T-cell (primary cell): ENCODE measurements at regions not wholly inside any gene's neighbourhood (a gene's known extent, or its start where the extent isn't known, plus 50 kb on each side); places are given as distances from the start of the nearest gene placed in this dataset.

Experiments used
- ATAC-seq, 4 experiments: fragments of 200-7000 bp in 3 of 4; fragments of 150-1000 bp in 1 of 4; cut with Tn5 transposase; replicated peaks in 1 of 4; 1 replicate in 3 of 4; 2 replicates in 1 of 4; pipeline ENCODE4 v1.10.0; 2021; ENCODE audit warnings: moderate library complexity in 3 of 4, mild to moderate bottlenecking in 2 of 4, moderate number of reproducible peaks in 1 of 4
- CTCF ChIA-PET, 2 donors: fragments of 300-600 bp; sonication (Branson Sonifier 250); formaldehyde crosslinking; loops; one replicate each; lab custom pipeline; 2022; ENCODE audit warnings: antibody characterized with exemption in 2 of 2; lab: Charles Lee
- POLR2A ChIA-PET, 2 donors: fragments of 300-600 bp; sonication (Branson Sonifier 250); formaldehyde crosslinking; loops; one replicate each; lab custom pipeline; 2022; ENCODE audit warnings: antibody characterized with exemption in 2 of 2; lab: Charles Lee
- DNase-seq, 35 experiments: peaks; one replicate each; pipeline versions ENCODE4 v3.0.0 to v3.0.0-alpha.2; 2013 to 2023
- H3K27ac ChIP-seq: one replicate; pipeline ENCODE4 v1.5.1; 2013; ENCODE audit warnings: low read length
- H3K27me3 ChIP-seq, 2 experiments: replicated peaks in 1 of 2; 1 replicate in 1 of 2; 2 replicates in 1 of 2; pipeline versions ENCODE4 v1.6.1 to v1.7.0; 2013; ENCODE audit warnings: low read length in 1 of 2, mixed read lengths in 1 of 2; ENCODE audit not compliant: control insufficient read depth in 2 of 2, insufficient read depth in 2 of 2; ENCODE audit errors: extremely low read depth in 1 of 2
- H3K36me3 ChIP-seq, 2 donors: 1 replicate in 1 of 2; 2 replicates in 1 of 2; pipeline versions ENCODE4 v1.6.1 to v1.7.0; 2013; ENCODE audit warnings: low read length in 1 of 2; ENCODE audit not compliant: control insufficient read depth in 2 of 2, insufficient read depth in 1 of 2; ENCODE audit errors: extremely low read depth in 1 of 2
- H3K4me1 ChIP-seq, 2 experiments: 1 replicate in 1 of 2; 2 replicates in 1 of 2; pipeline versions ENCODE4 v1.6.1 to v1.7.0; 2013; ENCODE audit warnings: low read length in 2 of 2, mixed read lengths in 1 of 2; ENCODE audit not compliant: insufficient read depth in 2 of 2, control insufficient read depth in 1 of 2; ENCODE audit errors: extremely low read depth in 1 of 2
- H3K4me3 ChIP-seq, 2 donors: 1 replicate in 1 of 2; 2 replicates in 1 of 2; pipeline versions ENCODE4 v1.5.1 to v1.7.0; 2013; ENCODE audit warnings: mild to moderate bottlenecking in 2 of 2, low read length in 1 of 2, moderate library complexity in 1 of 2; ENCODE audit not compliant: control insufficient read depth in 1 of 2; ENCODE audit errors: extremely low read depth in 1 of 2
- H3K9me3 ChIP-seq: 2 replicates; pipeline ENCODE4 v1.7.0; 2013
- H3K27ac Mint-ChIP-seq, 2 donors: one replicate each; pipeline ENCODE4 v1.8.0; 2020 to 2021; ENCODE audit warnings: mild to moderate bottlenecking in 2 of 2, mixed read lengths in 2 of 2
- H3K27me3 Mint-ChIP-seq, 2 donors: one replicate each; pipeline ENCODE4 v1.8.0; 2021 to 2022; ENCODE audit warnings: mixed read lengths in 2 of 2
- H3K36me3 Mint-ChIP-seq: one replicate; pipeline ENCODE4 v1.8.0; 2021; ENCODE audit warnings: mixed read lengths
- H3K4me1 Mint-ChIP-seq, 3 donors: one replicate each; pipeline ENCODE4 v1.8.0; 2020 to 2022; ENCODE audit warnings: mixed read lengths in 3 of 3, mild to moderate bottlenecking in 1 of 3
- H3K4me3 Mint-ChIP-seq, 3 donors: one replicate each; pipeline ENCODE4 v1.8.0; 2020 to 2022; ENCODE audit warnings: mild to moderate bottlenecking in 3 of 3, mixed read lengths in 3 of 3, moderate library complexity in 3 of 3
- H3K9me3 Mint-ChIP-seq, 3 donors: one replicate each; pipeline ENCODE4 v1.8.0; 2020 to 2022; ENCODE audit warnings: mixed read lengths in 3 of 3
- WGBS: methylation state at CpG from one replicate; pipeline ENCODE4 v1.1.5; 2013; ENCODE audit warnings: missing lambda C conversion rate; ENCODE audit not compliant: insufficient coverage; 5-methylcytosine and 5-hydroxymethylcytosine counted together

GRCh38 chr17:51510940-51511339 lies 250.6 kb downstream of the UTP18 start:
- peaks cover 0 to 3% (median 0%) of the 10 kb centered on the region in 3 donors for H3K9me3 Mint-ChIP-seq
- no peak for ATAC-seq
- ChIA-PET POLR2A (interaction anchor here in 1 of 2 donors (0.5 kb wide), 1 partner anchor 53 kb away, joined by 3 read pairs; no protein-coding TSS in a partner anchor), CTCF (no interaction called here)
- H3K4me3 Mint-ChIP-seq: no peak overlapping the region
- H3K27ac Mint-ChIP-seq: no peak overlapping the region
- H3K36me3 Mint-ChIP-seq: no peaks in the 10 kb centered on the region
- H3K9me3 ChIP-seq: no peaks in the 10 kb centered on the region
- peaks cover 1 to 26% of the 10 kb centered on the region in 2 donors for H3K27me3 Mint-ChIP-seq
- H3K27me3 ChIP-seq: peaks cover 0 to 6% of the 10 kb centered on the region in 2 experiments
- H3K4me1 ChIP-seq: no peaks in the 10 kb centered on the region
- no peak overlapping the region for H3K27ac ChIP-seq
- no peaks in the 10 kb centered on the region for H3K36me3 ChIP-seq
- 50% methylated on average over 1 of the region's 3 CpGs for WGBS
- no peak for DNase-seq
- no peak overlapping the region for H3K4me3 ChIP-seq
- H3K4me1 Mint-ChIP-seq: peaks cover 2 to 7% (median 6%) of the 10 kb centered on the region in 3 donors

GRCh38 chr17:51512220-51512907 lies 252.0 kb downstream of the UTP18 start:
- Mint-ChIP-seq H3K27me3 (peaks cover 4 to 24% of the 10 kb centered on the region in 2 donors), H3K4me3 (no peak overlapping the region), H3K9me3 (peaks cover 0 to 3% (median 0%) of the 10 kb centered on the region in 3 donors), H3K36me3 (no peaks in the 10 kb centered on the region), H3K27ac (no peak overlapping the region), H3K4me1 (peaks cover 2 to 7% (median 6%) of the 10 kb centered on the region in 3 donors)
- POLR2A ChIA-PET: no interaction called here
- ATAC-seq (no peak), DNase-seq (no peak)
- no CpG with 5 or more reads among the region's 5 CpGs for WGBS
- peaks cover 0 to 6% of the 10 kb centered on the region in 2 experiments for H3K27me3 ChIP-seq
- no peaks in the 10 kb centered on the region for H3K9me3 ChIP-seq
- no peak overlapping the region for H3K27ac ChIP-seq
- H3K4me3 ChIP-seq: no peak overlapping the region
- CTCF ChIA-PET: no interaction called here
- H3K4me1 ChIP-seq: no peaks in the 10 kb centered on the region
- no peaks in the 10 kb centered on the region for H3K36me3 ChIP-seq

- no peak for DNase-seq
- Histone ChIP-seq H3K9me3 (no peaks in the 10 kb centered on the region), H3K4me3 (no peak overlapping the region), H3K4me1 (no peaks in the 10 kb centered on the region), H3K27me3 (peaks cover 0 to under 1% of the 10 kb centered on the region in 2 experiments), H3K27ac (no peak overlapping the region), H3K36me3 (no peaks in the 10 kb centered on the region)
- Mint-ChIP-seq H3K27ac (no peak overlapping the region), H3K4me3 (no peak overlapping the region), H3K9me3 (peaks cover 0 to 3% (median 0%) of the 10 kb centered on the region in 3 donors), H3K27me3 (peaks cover 7 to 16% of the 10 kb centered on the region in 2 donors), H3K4me1 (peaks cover under 1 to 5% (median 2%) of the 10 kb centered on the region in 3 donors), H3K36me3 (no peaks in the 10 kb centered on the region)
- ATAC-seq: no peak
- ChIA-PET POLR2A (no interaction called here), CTCF (no interaction called here)
- WGBS: 83% methylated on average over 1 of the region's 3 CpGs
Observed at GRCh38 chr17:51516924-51517323, 256.6 kb downstream of the UTP18 start.

DNA sequence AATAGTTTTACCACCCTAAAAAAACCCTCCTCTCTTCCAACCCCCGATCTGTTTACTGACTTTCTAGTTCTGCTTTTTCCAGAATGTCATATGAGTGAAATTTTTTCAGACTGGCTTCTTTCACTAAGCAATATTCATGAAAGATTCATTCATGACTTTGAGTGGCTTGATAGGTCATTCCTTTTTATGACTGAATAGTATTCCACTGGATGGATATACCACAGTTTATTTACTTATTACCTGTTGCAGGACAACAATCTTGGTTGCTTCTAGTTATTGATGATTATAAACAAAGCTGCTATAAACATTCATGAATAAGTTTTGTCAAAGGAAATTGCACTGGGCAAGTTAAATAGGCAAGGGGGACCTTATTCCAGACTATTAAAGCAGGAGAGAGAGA lies 264.2 kb downstream of the UTP18 start:
- peaks cover 0 to 5% (median 4%) of the 10 kb centered on the region in 3 donors for H3K9me3 Mint-ChIP-seq
- no peak overlapping the region for H3K27ac Mint-ChIP-seq
- POLR2A ChIA-PET: no interaction called here
- Histone ChIP-seq H3K27ac (no peak overlapping the region), H3K9me3 (no peaks in the 10 kb centered on the region), H3K27me3 (no peaks in the 10 kb centered on the region), H3K36me3 (no peaks in the 10 kb centered on the region), H3K4me1 (no peaks in the 10 kb centered on the region), H3K4me3 (no peak overlapping the region)
- peaks cover 22 to 24% of the 10 kb centered on the region in 2 donors for H3K27me3 Mint-ChIP-seq
- WGBS: no CpG with 5 or more reads among the region's 1 CpG
- CTCF ChIA-PET: no interaction called here
- H3K36me3 Mint-ChIP-seq: no peaks in the 10 kb centered on the region
- ATAC-seq: no peak
- no peaks in the 10 kb centered on the region for H3K4me1 Mint-ChIP-seq
- H3K4me3 Mint-ChIP-seq: no peak overlapping the region
- DNase-seq: no peak

GRCh38 chr17:51526507-51526906 lies 266.2 kb downstream of the UTP18 start:
- Mint-ChIP-seq H3K4me1 (no peaks in the 10 kb centered on the region), H3K9me3 (peaks cover 0 to 5% (median 4%) of the 10 kb centered on the region in 3 donors), H3K27ac (no peak overlapping the region), H3K36me3 (no peaks in the 10 kb centered on the region), H3K27me3 (peaks cover 24 to 34% of the 10 kb centered on the region in 2 donors), H3K4me3 (no peak overlapping the region)
- ChIA-PET CTCF (no interaction called here), POLR2A (no interaction called here)
- no peak overlapping the region for H3K27ac ChIP-seq
- no peaks in the 10 kb centered on the region for H3K9me3 ChIP-seq
- H3K4me3 ChIP-seq: no peak overlapping the region
- ATAC-seq: no peak
- no peaks in the 10 kb centered on the region for H3K4me1 ChIP-seq
- H3K27me3 ChIP-seq: no peaks in the 10 kb centered on the region
- no peaks in the 10 kb centered on the region for H3K36me3 ChIP-seq
- DNase-seq: no peak

GRCh38 chr17:51527225-51527982 lies 267.1 kb downstream of the UTP18 start:
- H3K27ac Mint-ChIP-seq: no peak overlapping the region
- Histone ChIP-seq H3K9me3 (no peaks in the 10 kb centered on the region), H3K27ac (no peak overlapping the region), H3K4me1 (no peaks in the 10 kb centered on the region), H3K27me3 (no peaks in the 10 kb centered on the region), H3K36me3 (no peaks in the 10 kb centered on the region), H3K4me3 (no peak overlapping the region)
- H3K27me3 Mint-ChIP-seq: peaks cover 19 to 26% of the 10 kb centered on the region in 2 donors
- no peak for ATAC-seq
- H3K4me3 Mint-ChIP-seq: no peak overlapping the region
- WGBS: 90% methylated on average over 4 of the region's 9 CpGs
- CTCF ChIA-PET: no interaction called here
- peaks cover 0 to 5% (median 4%) of the 10 kb centered on the region in 3 donors for H3K9me3 Mint-ChIP-seq
- H3K4me1 Mint-ChIP-seq: no peaks in the 10 kb centered on the region
- H3K36me3 Mint-ChIP-seq: no peaks in the 10 kb centered on the region
- no peak for DNase-seq
- POLR2A ChIA-PET: no interaction called here
